GM19463 (cell line): ENCODE measurements at regions not wholly inside any gene's neighbourhood (a gene's known extent, or its start where the extent isn't known, plus 50 kb on each side); places are given as distances from the start of the nearest gene placed in this dataset.
"Not testable (repeated sequence)": the region's sequence is repeated elsewhere in the genome, so short reads cannot be mapped to it uniquely, and the experiment has no call there.

Experiments
- ATAC-seq: cut with Tn5 transposase; IDR thresholded peaks from one replicate; pipeline ENCODE4 v1.9.1; 2021; ENCODE audit warnings: mild to moderate bottlenecking, moderate library complexity; ENCODE audit not compliant: unreplicated experiment

- ATAC-seq, result no peak
Measured at GRCh38 chr5:10921160-10921559, 160.1 kb upstream of the DAP start.

- ATAC-seq, result no peak
Measured at GRCh38 chr5:10920400-10920799, 159.4 kb upstream of the DAP start.

DNA sequence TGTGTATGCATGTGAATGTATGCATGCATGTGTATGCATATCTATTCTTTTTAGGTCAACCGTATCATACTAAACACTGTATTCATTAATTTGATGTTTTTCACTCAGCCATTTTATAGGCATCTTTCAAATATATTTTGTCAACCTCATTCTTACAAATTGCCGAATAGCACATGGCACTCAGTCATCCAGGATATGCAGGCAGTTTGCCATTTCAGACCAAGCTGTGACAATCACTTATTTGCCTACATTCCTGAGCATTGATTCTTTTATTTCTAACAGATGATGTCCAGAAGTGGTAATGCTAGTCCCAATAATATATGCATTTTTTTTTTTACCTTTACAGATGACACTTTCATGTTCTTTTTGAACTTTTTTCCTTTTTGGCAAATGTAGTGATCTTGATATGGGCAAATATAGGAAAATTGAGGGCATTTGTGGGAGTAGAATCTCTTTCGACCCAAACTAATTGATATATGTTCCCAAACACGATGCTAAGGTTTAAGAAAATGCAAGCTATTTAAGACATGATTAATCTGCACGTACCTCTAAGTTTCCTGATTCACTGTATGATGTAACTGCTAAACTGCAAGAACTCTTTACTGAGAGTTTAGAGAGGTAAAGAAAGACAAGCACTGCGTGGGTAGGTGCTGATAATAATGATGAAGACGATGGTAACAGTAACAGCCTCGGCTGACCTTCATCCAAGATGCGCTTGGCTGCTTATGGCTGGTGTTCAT is 153.9 kb upstream of the DAP start:
- no peak for ATAC-seq

GRCh38 chr5:10913841-10914240 is 152.8 kb upstream of the DAP start:
- no peak for ATAC-seq

GRCh38 chr5:10913181-10913810 is 152.3 kb upstream of the DAP start:
- no peak for ATAC-seq

- ATAC-seq, result no peak
Measured at GRCh38 chr5:10912435-10912834, 151.4 kb upstream of the DAP start.

DNA sequence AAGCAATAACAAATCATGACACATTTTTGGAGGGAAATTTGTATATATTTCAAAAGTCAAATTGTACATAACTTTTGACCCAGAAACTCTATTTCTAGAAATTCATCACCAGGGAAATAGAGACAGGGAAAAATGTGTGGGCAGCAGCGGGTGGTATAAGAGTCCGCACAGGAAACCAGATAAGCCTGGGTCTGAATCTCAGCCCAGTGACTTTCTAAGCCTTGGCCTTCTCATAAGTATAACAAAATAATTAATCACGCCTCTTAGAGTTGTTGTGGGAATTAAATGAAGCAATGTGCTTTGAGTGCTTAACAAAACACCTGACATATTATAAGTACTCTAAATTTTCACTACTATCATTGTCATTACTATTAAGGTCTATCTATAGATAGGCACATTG is 149.2 kb upstream of the DAP start:
- no peak for ATAC-seq

DNA sequence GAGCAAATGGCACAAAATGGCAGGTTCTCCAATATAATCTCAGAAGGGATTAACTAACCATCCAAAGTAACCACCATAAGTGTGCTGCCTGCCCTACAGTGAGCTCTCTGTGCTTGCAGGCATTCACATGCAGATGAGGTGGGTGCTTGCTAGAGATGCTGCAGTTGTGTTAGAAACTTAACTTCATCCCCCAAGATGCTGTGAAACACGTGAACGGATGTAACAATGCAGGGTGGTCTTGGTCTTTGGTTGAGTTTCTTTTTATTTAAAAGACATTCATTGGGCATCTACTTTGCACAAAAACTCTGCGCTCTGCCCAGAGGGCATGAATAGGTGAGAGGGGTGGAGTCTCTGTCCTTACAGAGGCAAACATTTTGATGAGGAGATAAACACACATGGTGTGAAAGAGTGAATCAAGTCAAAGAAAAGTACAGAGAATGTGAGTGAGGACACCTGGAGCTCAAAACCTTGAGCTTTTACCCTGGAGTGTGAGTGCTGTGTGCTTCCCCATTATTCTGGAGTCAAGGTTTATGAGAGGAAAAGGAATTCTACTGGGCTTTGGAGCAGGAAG is 143.9 kb upstream of the DAP start:
- no peak for ATAC-seq

GRCh38 chr5:10903786-10904560 is 142.9 kb upstream of the DAP start:
- no peak for ATAC-seq

DNA sequence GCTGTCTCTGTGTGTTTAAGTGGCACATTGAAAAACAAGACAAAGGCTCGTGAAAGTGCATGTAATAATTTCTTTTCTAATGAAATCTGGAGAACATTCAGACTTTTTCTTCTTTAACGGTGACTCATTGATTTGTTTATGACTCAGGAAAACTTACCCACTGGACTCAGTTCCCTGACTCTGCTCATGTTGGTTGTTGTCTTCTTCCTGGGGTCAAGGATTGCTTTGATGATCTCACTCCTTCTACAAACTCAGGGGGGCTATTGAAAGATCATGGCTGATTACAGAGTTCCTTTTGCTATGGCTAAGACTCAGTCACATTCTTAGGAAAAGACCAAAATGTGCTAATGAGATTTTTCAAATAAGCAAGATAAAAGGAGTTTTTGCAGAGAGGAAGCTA is 141.1 kb upstream of the DAP start:
- no peak for ATAC-seq

DNA sequence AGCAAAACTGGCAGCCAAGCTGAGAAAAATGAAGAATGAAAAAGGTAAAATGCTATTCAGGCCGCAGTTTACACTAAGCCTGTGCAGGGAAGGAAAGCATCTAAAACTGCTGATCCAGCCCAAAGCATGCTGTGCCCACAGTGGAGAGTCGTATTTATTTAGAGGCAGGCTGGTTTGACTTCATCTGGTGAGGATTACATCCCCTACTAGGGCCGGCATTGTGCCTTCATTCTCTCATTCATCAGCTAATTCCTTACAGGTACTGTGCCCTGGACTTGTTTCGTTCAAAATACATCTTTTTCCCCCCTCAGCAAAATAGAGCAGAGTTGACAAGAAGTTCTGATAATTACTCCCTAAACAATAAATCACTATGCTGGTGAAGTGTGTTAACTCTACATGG is 137.5 kb upstream of the DAP start:
- no peak for ATAC-seq

DNA sequence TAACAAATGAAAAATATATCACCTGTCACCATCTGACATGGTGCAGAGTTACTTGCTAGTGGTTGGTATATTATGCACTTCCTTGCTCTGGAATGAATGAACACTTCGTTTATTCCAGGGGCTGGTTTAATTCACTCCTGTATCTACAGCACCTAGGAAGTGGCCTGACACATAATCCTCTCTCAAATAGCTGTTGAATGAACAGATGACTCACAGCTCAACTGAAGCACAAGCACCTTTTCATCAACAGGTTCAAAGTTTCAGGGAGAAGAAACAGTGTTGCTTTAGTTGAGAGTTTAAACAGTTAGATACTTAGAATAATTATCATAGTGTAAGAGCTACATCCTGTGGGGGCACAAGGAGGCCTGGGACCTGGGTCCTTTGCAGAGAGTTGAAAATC is 135.0 kb upstream of the DAP start:
- no peak for ATAC-seq

DNA sequence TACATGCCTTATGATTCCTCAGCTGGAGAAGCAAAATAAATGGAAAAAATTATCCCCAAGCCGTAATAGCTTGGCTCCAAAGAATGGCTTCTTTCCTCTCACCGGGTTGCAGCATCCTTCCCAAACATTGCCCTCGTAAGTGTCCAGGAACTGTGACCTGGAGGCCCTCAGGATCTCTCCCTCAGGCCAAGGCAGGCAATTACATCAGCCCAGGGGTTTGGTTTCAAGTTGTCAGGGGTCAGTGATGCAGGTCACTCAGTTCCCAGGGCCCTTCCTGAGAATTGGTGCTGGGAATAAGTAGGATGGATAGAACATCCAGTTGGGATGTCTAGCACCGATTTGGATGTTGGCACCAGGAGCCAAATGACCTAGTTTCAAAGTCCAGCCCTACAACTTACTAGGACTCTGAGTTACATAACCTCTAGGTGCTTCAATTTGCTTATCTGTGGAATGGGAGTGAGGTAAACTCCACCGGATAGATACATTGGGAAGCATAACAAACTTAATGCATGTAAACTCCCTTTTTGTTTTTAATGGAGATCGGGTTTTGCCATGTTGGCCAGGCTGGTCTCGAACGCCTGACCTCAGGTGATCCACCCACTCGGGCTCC is 133.5 kb upstream of the DAP start:
- no peak for ATAC-seq

DNA sequence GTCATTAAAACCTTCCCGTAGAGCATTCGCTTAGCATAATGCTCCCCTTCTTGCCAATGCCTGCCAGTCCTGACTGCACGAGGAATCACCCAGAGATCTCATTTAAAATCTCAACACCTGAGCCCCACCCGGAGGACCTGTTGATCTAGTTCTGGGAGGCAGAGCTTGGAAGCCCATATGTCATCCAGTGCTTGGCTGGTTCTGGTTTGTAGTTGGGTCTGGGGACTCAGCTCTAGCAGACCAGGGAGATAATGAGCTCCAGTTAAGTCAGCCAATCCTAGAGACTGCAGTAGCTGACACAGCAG is 131.8 kb upstream of the DAP start:
- ATAC-seq, result no peak

GRCh38 chr5:10892147-10892910 is 131.3 kb upstream of the DAP start:
- ATAC-seq, result no peak

DNA sequence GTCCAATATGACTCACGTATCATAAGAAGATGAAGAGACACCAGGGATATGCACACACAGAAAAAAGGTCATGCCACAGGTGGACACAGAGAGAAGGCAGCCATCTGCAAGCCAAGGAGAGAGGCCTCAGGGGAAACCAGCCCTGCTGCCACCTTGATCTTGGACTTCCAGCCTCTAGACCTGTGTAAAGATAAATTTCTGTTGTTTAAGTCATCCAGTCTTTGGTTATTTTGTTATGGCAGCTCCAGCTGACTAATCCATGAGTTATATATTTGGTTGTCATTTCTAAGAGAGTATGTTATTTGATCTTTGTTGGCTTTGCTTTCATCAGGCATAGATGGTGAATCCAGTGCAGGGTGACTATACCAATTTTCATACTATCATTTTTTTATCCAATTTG is 130.2 kb upstream of the DAP start:
- no peak for ATAC-seq

DNA sequence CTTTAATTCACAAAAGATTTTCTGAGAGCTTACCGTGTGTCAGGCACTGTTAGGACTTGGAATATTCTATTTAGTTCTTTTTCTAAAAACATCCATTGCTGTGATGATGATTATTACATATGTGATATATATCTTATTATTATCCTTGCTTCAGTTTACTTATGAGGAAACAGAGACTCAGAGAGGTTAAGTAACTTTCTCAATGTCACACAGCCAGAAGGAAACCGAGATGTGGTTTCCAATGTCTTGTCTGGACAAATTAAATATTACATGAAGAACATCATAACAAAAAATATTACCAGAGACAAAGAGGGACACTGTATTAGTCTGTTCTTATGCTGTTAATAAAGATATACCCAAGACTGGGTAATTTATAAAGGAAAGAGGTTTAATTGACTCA is 125.5 kb upstream of the DAP start:
- ATAC-seq, result no peak

GRCh38 chr5:10885026-10885425 is 124.0 kb upstream of the DAP start:
- ATAC-seq, result no peak

GRCh38 chr5:10883945-10884344 is 122.9 kb upstream of the DAP start:
- not testable (repeated sequence) for ATAC-seq

DNA sequence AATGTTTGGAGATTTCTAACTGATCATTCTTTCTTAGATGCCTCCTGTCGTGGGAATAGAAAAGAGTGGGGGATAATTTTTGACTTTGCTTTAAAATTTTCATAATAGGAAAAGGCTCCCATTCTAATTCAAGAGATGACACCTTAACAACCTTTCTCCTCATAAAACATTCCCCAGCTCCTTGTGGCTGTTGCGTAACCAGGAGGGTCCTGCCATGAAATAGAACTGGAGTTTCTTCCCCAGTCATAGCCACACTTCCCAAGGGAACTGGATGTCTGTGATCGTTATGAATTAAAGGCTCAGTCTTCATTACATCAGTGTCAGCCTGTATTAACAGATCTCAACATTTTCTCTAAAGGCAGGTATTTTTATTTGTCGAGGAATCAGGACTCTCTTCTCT is 119.9 kb upstream of the DAP start:
- no peak for ATAC-seq

GRCh38 chr5:10876996-10877395 is 116.0 kb upstream of the DAP start:
- not testable (repeated sequence) for ATAC-seq
